GM23248 (cell line): ENCODE measurements at regions not wholly inside any gene's neighbourhood (a gene's known extent, or its start where the extent isn't known, plus 50 kb on each side); places are given as distances from the start of the nearest gene placed in this dataset.

Experiments used
- DNase-seq: peaks from one replicate; pipeline ENCODE4 v3.0.0-alpha.2; 2015
- H2AFZ ChIP-seq: fragments of 200-600 bp; sonication (generic); 2 replicates; pipeline ENCODE4 v1.6.1; 2016; ENCODE audit warnings: antibody characterized with exemption
- H3F3A ChIP-seq: fragments of 200-600 bp; sonication (generic); 2 replicates; pipeline ENCODE4 v1.6.1; 2016; ENCODE audit warnings: mild to moderate bottlenecking, antibody characterized with exemption, mixed run types; ENCODE audit not compliant: insufficient read depth
- H3K27ac ChIP-seq: fragments of 200-600 bp; sonication (generic); 2 replicates; pipeline ENCODE4 v1.5.1; 2016; ENCODE audit warnings: mild to moderate bottlenecking
- H3K27me3 ChIP-seq: fragments of 200-600 bp; sonication (generic); replicated peaks from 2 replicates; pipeline ENCODE4 v1.6.1; 2016; ENCODE audit warnings: mild to moderate bottlenecking; ENCODE audit not compliant: insufficient read depth
- H3K36me3 ChIP-seq: fragments of 200-600 bp; sonication (generic); 2 replicates; pipeline ENCODE4 v1.6.1; 2016; ENCODE audit warnings: low read depth, mild to moderate bottlenecking
- H3K4me1 ChIP-seq: fragments of 200-600 bp; sonication (generic); 2 replicates; pipeline ENCODE4 v1.6.1; 2016; ENCODE audit warnings: mild to moderate bottlenecking; ENCODE audit not compliant: insufficient read depth
- H3K4me2 ChIP-seq: fragments of 200-600 bp; sonication (generic); one replicate; pipeline ENCODE4 v1.6.1; 2016; ENCODE audit warnings: mild to moderate bottlenecking; ENCODE audit not compliant: unreplicated experiment
- H3K4me3 ChIP-seq: fragments of 200-600 bp; sonication (generic); 2 replicates; pipeline ENCODE4 v1.5.1; 2016; ENCODE audit warnings: mild to moderate bottlenecking
- H3K79me2 ChIP-seq: fragments of 200-600 bp; sonication (generic); 2 replicates; pipeline ENCODE4 v1.6.1; 2016; ENCODE audit warnings: mild to moderate bottlenecking; ENCODE audit not compliant: insufficient read depth
- H3K9ac ChIP-seq: fragments of 200-600 bp; sonication (generic); 2 replicates; pipeline ENCODE4 v1.6.1; 2016; ENCODE audit warnings: mild to moderate bottlenecking
- H3K9me2 ChIP-seq: fragments of 200-600 bp; sonication (generic); 2 replicates; pipeline ENCODE4 v1.6.1; 2016; ENCODE audit warnings: mixed run types, mild to moderate bottlenecking, moderate library complexity; ENCODE audit not compliant: insufficient read depth
- H3K9me3 ChIP-seq: fragments of 200-600 bp; sonication (generic); one replicate; pipeline ENCODE4 v1.6.1; 2017; ENCODE audit warnings: low read depth
- H4K20me1 ChIP-seq: fragments of 200-600 bp; sonication (generic); 2 replicates; pipeline ENCODE4 v1.6.0; 2016; ENCODE audit not compliant: insufficient read depth
- EZH2 ChIP-seq: fragments of 200-600 bp; sonication (generic); IDR thresholded peaks from 2 replicates; pipeline ENCODE4 v1.6.1; 2018; ENCODE audit warnings: antibody characterized with exemption, mild to moderate bottlenecking; ENCODE audit not compliant: insufficient read depth, poor library complexity, severe bottlenecking
- EZH2phosphoT487 ChIP-seq: fragments of 200-600 bp; sonication (generic); IDR thresholded peaks from 2 replicates; pipeline ENCODE4 v1.6.1; 2018; ENCODE audit warnings: antibody characterized with exemption, moderate library complexity, mild to moderate bottlenecking, low read depth; ENCODE audit not compliant: insufficient read depth
- WGBS, 2 experiments: methylation state at CpG; one replicate each; pipeline ENCODE4 v1.1.6; 2015 to 2017; ENCODE audit warnings: low lambda C conversion rate in 2 of 2, low coverage in 1 of 2; ENCODE audit errors: missing lambda C conversion rate in 2 of 2; 5-methylcytosine and 5-hydroxymethylcytosine counted together
- in situ Hi-C: fragments of 300-500 bp; cut with MboI; formaldehyde crosslinking; loops from 2 replicates; pipeline ENCODE4 v1.15.0; 2020

DNA sequence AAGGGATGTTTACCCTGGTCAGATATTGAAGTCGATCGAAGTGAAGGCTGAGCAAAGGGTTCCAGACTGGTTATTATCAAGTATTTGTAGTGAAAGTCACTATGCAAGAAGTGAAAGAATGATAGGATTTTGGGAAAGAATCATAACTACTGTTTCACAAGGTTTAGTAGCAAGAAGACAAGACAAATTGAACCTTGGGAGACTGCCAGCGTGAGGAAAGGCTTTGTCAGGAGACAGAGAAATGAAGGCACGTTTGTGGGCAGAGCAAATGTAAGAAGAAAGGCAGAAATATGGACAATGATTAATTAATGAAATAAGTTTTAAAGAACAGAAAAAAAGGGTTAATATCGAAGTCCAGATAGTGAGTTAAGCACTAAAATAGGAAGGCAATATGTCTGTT lies 456.8 kb downstream of the TRIML1 start:
- H3F3A ChIP-seq: no peaks in the 10 kb centered on the region
- H3K4me3 ChIP-seq: no peak overlapping the region
- WGBS, 2 experiments: 13 to 15% methylated on average over 5 of the region's 5 CpGs
- DNase-seq: no peak
- H3K9ac ChIP-seq: no peak overlapping the region
- H3K4me1 ChIP-seq: no peaks in the 10 kb centered on the region
- no peaks in the 10 kb centered on the region for H3K79me2 ChIP-seq
- no peak overlapping the region for H3K27ac ChIP-seq
- H3K4me2 ChIP-seq: no peak overlapping the region
- no peaks in the 10 kb centered on the region for H3K9me3 ChIP-seq
- H3K9me2 ChIP-seq: no peaks in the 10 kb centered on the region
- H2AFZ ChIP-seq: no peak overlapping the region
- in situ Hi-C loops: no loop called here
- no peaks in the 10 kb centered on the region for H3K36me3 ChIP-seq
- H3K27me3 ChIP-seq: no peaks in the 10 kb centered on the region
- H4K20me1 ChIP-seq: no peaks in the 10 kb centered on the region
- TF ChIP-seq EZH2 (no peak), EZH2phosphoT487 (no peak)

DNA sequence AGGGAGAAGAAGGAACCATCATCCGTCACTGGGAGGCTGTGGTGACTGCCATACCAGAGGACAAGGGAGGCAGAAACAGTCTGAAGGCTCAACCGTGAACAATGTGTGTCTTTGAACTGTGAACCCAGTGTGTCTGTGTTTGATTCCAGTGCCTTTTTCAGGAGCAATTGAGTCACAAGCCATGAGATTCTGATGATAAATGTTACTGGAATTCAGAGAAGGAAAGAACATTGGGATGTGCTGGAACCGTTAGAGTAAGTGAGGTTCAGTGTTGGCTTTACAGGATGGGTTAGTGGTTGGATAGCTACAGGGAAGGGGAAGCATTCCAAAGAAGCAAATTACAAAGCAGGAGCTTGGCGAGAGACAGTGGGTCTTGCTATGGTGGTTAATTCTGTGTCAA lies 464.4 kb downstream of the TRIML1 start:
- DNase-seq: peak; percentile 1

DNA sequence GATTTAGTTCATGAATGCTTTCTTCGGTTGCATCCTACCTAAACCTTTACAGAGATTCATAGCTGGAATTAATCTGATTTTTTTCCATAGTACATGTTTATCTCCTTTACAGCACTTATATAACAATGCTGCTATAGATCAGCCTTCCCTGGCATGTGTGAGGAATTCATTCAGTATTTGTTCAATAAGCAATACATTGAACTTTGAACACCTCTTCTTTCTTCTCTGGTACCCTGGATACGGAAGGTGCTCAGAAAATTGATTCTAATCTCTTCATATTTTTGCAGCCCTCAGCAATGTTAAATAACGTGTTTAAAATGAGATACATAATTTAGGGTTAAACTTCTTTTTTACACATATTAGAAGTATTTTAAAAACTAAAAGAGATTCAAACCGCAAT lies 467.4 kb downstream of the TRIML1 start:
- in situ Hi-C loops: no loop called here
- 21 to 25% methylated on average over 4 of the region's 4 CpGs for WGBS, 2 experiments

More for the DNA sequence above, 464.4 kb downstream of the TRIML1 start:
- H3K27me3 ChIP-seq: no peaks in the 10 kb centered on the region
- H3F3A ChIP-seq: no peaks in the 10 kb centered on the region
- H3K9ac ChIP-seq: no peak overlapping the region
- H3K9me2 ChIP-seq: no peaks in the 10 kb centered on the region
- no peaks in the 10 kb centered on the region for H3K79me2 ChIP-seq
- H3K4me2 ChIP-seq: no peak overlapping the region
- in situ Hi-C loops: no loop called here
- no peaks in the 10 kb centered on the region for H3K4me1 ChIP-seq
- H2AFZ ChIP-seq: no peak overlapping the region
- no peaks in the 10 kb centered on the region for H4K20me1 ChIP-seq
- WGBS, 2 experiments: 18 to 26% methylated on average over 4 of the region's 4 CpGs
- TF ChIP-seq EZH2phosphoT487 (no peak), EZH2 (no peak)
- H3K27ac ChIP-seq: no peak overlapping the region
- H3K9me3 ChIP-seq: no peaks in the 10 kb centered on the region
- H3K36me3 ChIP-seq: no peaks in the 10 kb centered on the region
- no peak overlapping the region for H3K4me3 ChIP-seq

DNA sequence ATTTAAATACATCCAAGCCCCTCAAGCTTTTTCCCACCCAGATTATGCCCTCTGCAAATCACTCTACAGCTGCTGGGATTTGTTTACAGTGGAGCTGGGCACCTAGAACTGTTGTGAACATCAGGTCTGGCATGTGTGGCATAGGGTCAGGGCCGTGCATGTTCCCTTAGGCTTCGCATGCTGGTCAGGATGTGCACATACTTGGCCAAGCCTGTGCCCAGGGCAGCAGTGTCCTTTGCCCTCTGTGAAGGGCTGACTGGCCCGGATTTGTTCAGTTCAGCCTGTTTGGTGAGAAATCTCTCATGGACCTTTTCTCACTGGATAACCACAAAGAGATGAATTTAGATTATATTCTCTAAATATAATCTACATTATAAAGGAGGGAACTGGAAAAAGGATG lies 471.9 kb downstream of the TRIML1 start:
- H3K4me1 ChIP-seq: no peaks in the 10 kb centered on the region

More for the DNA sequence above, 467.4 kb downstream of the TRIML1 start:
- no peak overlapping the region for H3K27ac ChIP-seq
- H4K20me1 ChIP-seq: no peaks in the 10 kb centered on the region
- H3F3A ChIP-seq: no peaks in the 10 kb centered on the region
- no peaks in the 10 kb centered on the region for H3K9me2 ChIP-seq
- no peak overlapping the region for H3K4me3 ChIP-seq
- H3K79me2 ChIP-seq: no peaks in the 10 kb centered on the region
- H3K9me3 ChIP-seq: no peaks in the 10 kb centered on the region
- H2AFZ ChIP-seq: no peak overlapping the region
- TF ChIP-seq EZH2phosphoT487 (no peak), EZH2 (no peak)
- H3K36me3 ChIP-seq: no peaks in the 10 kb centered on the region
- H3K4me2 ChIP-seq: no peak overlapping the region
- no peak for DNase-seq
- no peaks in the 10 kb centered on the region for H3K4me1 ChIP-seq
- no peaks in the 10 kb centered on the region for H3K27me3 ChIP-seq
- H3K9ac ChIP-seq: no peak overlapping the region

DNA sequence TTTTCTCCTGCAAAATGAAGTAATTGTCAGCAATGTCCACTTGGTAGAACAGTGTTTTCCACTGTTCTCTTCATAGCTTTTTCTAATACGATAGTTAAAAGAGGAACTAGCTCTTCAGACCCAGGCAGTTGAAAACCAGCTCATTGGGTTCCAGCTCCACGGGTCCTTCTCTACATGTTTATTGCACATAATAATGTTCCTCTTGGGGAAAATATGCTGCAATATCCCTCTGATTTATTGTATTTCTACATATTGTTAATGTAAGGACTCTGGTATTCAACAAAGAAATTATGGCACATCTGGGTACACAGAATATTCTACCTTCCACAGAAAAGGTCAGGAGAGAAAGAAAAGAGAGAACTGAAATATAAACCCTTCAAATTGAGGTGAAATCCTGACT lies 473.4 kb downstream of the TRIML1 start:
- no peaks in the 10 kb centered on the region for H3K36me3 ChIP-seq
- no peak overlapping the region for H3K4me3 ChIP-seq
- H3K4me2 ChIP-seq: no peak overlapping the region
- no peaks in the 10 kb centered on the region for H3K4me1 ChIP-seq
- DNase-seq: no peak
- H4K20me1 ChIP-seq: no peaks in the 10 kb centered on the region
- no peak for TF ChIP-seq EZH2phosphoT487
- no peak for TF ChIP-seq EZH2
- no peaks in the 10 kb centered on the region for H3K9me3 ChIP-seq
- H3K9ac ChIP-seq: no peak overlapping the region
- no peak overlapping the region for H3K27ac ChIP-seq
- no peaks in the 10 kb centered on the region for H3F3A ChIP-seq
- H3K79me2 ChIP-seq: no peaks in the 10 kb centered on the region
- no peaks in the 10 kb centered on the region for H3K27me3 ChIP-seq
- in situ Hi-C loops: no loop called here
- H2AFZ ChIP-seq: no peak overlapping the region
- no peaks in the 10 kb centered on the region for H3K9me2 ChIP-seq
- 13 to 14% methylated on average over 2 of the region's 2 CpGs for WGBS, 2 experiments

More for the DNA sequence above, 471.9 kb downstream of the TRIML1 start:
- DNase-seq: no peak
- no peaks in the 10 kb centered on the region for H4K20me1 ChIP-seq
- no peaks in the 10 kb centered on the region for H3K9me2 ChIP-seq
- in situ Hi-C loops: no loop called here
- no peaks in the 10 kb centered on the region for H3F3A ChIP-seq
- no peaks in the 10 kb centered on the region for H3K9me3 ChIP-seq
- no peak overlapping the region for H3K4me3 ChIP-seq
- H3K36me3 ChIP-seq: no peaks in the 10 kb centered on the region
- no peak overlapping the region for H2AFZ ChIP-seq
- TF ChIP-seq EZH2phosphoT487 (no peak), EZH2 (no peak)
- H3K27me3 ChIP-seq: no peaks in the 10 kb centered on the region
- H3K27ac ChIP-seq: no peak overlapping the region
- H3K4me2 ChIP-seq: no peak overlapping the region
- no peaks in the 10 kb centered on the region for H3K79me2 ChIP-seq
- WGBS, 2 experiments: 17 to 19% methylated on average over 3 of the region's 3 CpGs
- no peak overlapping the region for H3K9ac ChIP-seq
